Frontal cortex (tissue), 3 donors: ENCODE measurements at regions not wholly inside any gene's neighbourhood (a gene's known extent, or its start where the extent isn't known, plus 50 kb on each side); places are given as distances from the start of the nearest gene placed in this dataset.
"Not testable (repeated sequence)": the region's sequence is repeated elsewhere in the genome, so short reads cannot be mapped to it uniquely, and the experiment has no call there.

Source experiments
- DNase-seq, 2 donors: peaks; one replicate each; pipeline ENCODE4 v3.0.0; 2012; ENCODE audit warnings: low spot score in 2 of 2
- FAIRE-seq: peaks from 2 replicates; lab custom pipeline; 2012; peaks lifted over from hg19 to GRCh38; lab: Jason Lieb, UNC
- donor health status: control.
- donor health status: control.
- donor health status: control.

GRCh38 chr5:2829239-2829638, 77.8 kb upstream of the IRX2 start:
- no peak for FAIRE-seq
- no peak for DNase-seq

- no peak for DNase-seq
Observed at GRCh38 chr5:2818936-2819335, 67.5 kb upstream of the IRX2 start.

GRCh38 chr5:2817031-2817603, 65.6 kb upstream of the IRX2 start:
- DNase-seq: no peak
- no peak for FAIRE-seq

More at GRCh38 chr5:2818936-2819335, 67.5 kb upstream of the IRX2 start:
- no peak for FAIRE-seq

GRCh38 chr5:2813678-2814077, 62.2 kb upstream of the IRX2 start:
- DNase-seq (no peak), FAIRE-seq (no peak)

GRCh38 chr5:2810644-2811043, 59.2 kb upstream of the IRX2 start:
- no peak for DNase-seq
- FAIRE-seq: no peak

- not testable (repeated sequence) for DNase-seq, FAIRE-seq
Observed at GRCh38 chr5:2807244-2807643, 55.8 kb upstream of the IRX2 start.

GRCh38 chr5:2806176-2806575, 54.7 kb upstream of the IRX2 start:
- FAIRE-seq: no peak
- no peak for DNase-seq

GRCh38 chr5:2805080-2805479, 53.6 kb upstream of the IRX2 start:
- DNase-seq: no peak
- no peak for FAIRE-seq

GRCh38 chr5:2803751-2804150, 52.3 kb upstream of the IRX2 start:
- no peak for DNase-seq
- no peak for FAIRE-seq

GRCh38 chr5:2802693-2803365, 51.4 kb upstream of the IRX2 start:
- FAIRE-seq (no peak), DNase-seq (no peak)

- no peak for DNase-seq
- FAIRE-seq: no peak
Observed at GRCh38 chr5:2801577-2802525, 50.4 kb upstream of the IRX2 start.
